ENCODE measurements at regions not wholly inside any gene's neighbourhood (a gene's known extent, or its start where the extent isn't known, plus 50 kb on each side); places are given as distances from the start of the nearest gene placed in this dataset.

DNA sequence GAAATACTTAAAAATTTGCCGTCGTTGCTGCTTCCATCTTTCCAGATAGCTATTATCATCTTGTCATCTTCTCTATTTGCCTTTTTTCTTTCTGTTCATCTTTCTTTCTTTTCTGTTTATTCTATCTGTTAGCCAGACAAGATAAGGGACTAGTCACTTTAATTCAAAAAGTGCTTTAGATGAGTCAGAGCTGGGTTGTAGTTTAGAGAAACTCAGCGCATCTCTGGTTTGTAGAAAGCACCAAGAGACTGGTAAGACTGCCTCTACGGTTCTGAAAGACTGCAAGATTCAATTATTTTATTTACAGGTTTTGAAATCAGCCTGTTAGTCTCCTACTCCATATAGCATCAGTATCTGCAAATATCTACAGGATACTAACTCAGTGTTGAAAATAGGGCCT is 562.8 kb upstream of the RIOK2 start:
- DNase-seq = no peak

DNA sequence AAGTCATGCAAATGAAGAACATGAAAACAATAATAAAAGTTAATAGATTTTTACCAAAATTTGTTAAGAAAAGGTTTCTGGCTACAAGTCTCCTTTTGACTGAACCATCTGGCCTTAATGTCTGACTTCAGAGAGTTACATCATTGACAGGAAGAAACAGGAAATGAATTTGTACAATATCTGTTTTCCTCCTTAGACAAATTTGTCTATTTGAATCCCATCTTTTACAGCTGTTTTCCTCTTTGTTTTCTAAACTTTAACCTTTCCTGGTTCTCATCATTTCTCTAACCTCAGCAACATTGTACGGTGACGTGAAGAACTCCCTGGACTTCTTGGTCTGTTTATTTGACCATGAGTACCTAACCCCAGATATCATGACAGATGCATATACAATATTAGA is 567.5 kb upstream of the RIOK2 start:
- no peak for DNase-seq

DNA sequence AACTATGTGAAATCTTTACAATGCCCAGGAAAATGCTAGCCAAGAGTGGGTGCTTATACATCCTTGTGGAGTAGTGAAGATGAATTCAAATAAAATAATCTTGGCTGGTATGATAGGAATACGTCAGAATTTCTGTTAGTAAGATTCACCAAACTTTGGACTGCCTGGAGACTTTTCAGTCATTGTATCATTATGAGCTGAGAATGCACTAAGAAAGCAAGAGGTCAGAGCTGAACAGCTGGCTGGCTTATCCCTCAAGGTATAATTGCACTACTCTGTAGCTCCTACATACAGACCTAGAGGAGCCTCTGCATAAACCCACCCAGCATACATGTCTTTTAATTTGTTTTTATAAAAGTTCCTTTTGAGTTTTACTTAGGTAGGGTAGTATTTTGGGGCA is 568.5 kb upstream of the RIOK2 start:
- DNase-seq = no peak

DNA sequence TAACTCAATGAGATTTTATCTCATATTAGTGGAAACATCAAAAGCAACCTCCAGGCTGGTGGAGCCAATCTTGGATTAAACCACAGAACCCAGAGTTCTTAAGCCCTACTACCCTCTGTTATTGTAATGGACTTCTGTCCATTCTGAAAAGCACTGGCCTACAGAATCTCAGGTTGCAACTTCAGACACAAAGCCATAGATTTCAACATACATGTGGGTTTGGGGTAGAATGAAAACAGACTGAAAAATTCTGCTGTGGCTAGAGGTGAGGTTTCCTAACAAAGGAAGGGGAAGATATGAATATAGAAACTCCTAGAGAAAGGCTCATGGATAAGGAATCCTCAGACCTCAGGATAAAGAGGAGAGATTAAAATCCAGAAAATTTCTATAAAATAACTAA is 569.8 kb upstream of the RIOK2 start:
- no peak for DNase-seq

DNA sequence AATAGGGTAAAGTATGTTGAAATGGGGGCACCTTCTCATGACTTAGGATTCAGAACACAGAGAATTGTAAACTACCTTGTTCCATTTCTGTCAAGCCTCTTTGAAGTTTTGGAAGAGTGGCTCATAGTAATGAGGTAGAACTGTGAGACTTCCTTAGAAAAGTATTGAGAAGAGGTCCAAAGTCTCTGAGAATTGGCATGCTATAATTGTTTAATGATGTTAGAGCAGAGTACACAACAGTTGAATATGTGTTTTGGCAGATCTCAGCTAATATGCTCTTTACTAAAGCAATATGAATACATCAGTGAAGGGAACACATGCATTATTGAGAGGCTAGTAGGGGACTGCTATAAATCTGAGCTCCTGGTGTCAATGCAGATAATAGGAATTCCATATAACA is 579.4 kb upstream of the RIOK2 start:
- DNase-seq = no peak

DNA sequence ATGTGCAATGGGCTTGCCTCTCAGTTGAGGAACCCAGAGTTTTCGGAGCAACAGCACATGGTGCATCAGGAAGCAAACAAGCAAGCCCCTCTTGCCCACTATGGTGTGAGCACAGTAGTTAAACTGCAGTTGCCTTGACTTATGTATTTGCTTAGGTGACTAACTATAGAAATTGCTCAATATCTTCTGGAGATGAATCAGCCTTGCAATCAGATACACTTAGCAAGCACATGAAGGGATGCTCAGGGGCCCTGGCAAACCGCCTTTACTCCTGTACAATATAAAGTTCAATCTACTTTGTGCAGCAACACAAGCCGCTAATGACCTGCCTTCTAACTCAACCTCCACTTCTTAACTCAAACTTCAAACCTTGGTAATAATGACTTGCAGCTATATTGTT is 581.7 kb upstream of the RIOK2 start:
- DNase-seq = no peak

DNA sequence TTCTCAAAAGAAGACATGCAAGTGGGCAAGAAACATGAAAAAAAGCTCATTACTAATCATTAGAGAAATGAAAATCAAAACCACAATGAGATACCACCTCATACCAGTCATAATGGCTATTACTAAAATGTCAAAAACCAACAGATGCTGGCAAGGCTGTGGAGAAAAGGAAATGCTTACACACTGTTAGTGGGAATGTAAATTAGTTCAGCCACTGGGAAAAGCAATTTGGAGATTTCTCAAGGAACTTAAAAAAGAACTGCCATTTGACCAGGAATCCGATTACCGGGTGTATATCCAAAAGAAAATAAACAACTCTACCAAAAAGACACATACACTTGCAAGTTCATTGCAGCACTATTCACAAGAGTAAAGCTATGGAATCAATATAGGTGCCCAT is 595.4 kb upstream of the RIOK2 start:
- DNase-seq = no peak

DNA sequence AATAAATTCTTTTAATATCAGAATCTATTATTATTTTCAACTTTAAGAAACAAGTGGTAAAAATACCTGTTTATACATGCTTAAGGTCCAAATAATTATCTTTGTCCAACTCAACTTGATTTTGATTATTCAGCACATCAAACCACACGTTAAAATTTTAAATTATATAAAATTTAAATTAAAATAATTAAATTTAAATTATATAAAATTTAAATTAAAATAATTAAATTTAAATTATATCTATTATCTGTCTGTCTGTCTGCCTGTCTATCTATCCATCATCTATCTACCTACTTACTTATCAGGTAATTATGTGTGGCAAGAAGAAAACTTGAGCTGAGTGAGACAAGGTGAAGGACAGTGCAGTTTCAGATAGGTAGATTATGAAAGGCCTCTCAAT is 605.3 kb upstream of the RIOK2 start:
- DNase-seq = no peak

DNA sequence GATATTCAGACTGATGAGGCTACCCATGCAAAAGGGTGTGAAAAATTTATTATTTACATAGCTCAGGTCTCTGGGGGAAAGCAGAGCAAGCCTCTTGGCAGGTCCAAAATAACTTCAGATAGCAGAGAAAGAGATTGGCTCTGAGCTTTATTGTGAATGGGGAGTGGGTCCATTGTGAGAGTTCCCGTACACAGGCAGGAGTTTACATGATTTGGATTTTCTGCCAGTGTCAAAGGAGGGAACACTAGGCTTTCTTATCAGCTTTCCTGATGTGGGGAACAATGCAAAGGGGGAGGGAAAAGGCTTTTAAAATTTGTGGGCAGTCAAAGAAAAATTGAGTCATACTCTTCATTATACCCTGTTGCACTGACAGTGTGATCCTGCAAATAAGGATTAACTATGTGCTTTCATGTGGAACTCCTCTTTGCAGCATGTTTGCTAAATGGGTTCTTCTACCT is 615.0 kb upstream of the RIOK2 start:
- DNase-seq = no peak

DNA sequence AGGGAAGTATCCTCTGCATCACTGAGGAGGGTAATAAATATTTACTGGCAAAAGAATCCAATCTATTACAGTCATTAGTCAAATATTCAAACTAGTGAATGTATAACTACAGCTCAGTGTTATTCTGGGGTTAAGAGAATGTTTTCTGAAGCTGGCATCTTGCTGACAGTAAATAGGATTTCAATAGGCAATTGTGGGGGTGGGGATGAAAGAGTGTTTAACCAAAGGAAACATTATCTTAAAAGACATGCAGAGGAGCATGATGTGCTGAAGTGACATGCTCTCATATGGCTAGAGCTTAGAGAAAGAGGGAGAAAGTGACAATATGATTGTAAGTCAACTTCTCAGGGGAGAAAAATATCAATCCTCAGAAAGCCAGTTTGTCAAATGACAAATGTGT is 618.4 kb upstream of the RIOK2 start:
- no peak for DNase-seq

DNA sequence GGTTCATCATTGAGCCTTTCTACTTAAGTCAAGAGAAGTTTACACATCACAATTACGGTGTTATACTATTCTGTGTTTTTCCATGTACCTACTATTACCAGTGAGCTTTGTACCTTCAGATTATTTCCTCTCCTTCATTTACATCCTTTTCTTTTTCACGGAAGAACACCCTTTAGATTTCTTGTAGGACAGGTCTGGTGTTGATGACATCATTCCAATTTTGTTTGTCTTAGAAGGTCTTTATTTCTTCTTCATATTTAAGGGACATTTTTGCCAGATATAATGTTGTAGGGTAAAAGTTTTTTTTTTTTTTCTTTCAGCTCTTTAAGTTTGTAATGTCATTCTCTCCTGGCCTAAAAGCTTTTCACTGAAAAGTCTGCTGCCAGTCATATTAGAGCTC is 637.1 kb upstream of the RIOK2 start:
- no peak for DNase-seq

DNA sequence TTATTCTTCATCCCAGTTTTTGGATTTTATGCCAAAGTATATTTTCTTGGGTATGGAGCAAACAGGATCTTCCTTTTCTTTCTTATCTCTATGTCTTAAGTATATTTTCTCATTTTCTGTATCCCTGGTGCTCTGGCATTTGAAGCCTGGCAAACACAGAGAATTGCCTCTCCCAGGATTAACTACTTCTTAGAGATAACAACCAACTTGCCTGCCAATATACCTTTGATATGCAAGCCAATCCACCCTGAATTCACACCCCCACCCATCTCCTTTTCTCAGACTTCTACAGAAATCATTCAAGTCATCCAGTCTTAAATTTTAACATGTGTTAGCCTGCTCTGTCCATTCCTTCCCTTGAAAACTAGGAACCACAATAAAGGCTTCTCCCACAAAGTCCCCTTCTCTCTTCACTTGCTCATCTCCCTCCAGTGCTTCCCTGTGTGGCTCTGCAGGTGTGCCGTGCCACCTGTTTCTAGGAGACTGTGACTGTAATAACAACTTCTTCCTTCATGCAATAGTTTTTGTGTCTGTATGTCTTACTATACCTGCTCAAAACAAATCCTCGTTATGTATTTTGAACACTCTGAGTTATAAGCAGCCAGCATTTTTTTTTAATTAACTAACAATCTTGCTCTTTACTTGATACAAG is 649.7 kb upstream of the RIOK2 start:
- no peak for DNase-seq

DNA sequence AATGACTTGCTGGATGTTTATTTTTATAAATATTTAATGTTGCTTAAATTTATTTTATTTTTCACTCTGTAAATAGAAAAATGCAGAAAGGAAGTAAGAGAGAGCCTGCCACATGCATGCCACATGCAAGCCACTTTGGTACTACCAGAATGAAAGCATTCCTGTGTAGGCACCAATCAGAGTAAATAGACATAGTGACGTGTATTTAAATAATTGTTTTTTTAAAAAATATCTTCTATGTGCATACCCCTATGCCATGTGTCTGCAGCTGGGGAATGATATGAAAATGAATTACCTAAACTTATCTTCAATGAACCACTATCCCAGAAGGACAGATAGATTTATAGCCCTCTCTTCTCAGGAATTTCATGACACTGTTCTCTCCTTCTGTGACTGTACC is 651.5 kb upstream of the RIOK2 start:
- no peak for DNase-seq

DNA sequence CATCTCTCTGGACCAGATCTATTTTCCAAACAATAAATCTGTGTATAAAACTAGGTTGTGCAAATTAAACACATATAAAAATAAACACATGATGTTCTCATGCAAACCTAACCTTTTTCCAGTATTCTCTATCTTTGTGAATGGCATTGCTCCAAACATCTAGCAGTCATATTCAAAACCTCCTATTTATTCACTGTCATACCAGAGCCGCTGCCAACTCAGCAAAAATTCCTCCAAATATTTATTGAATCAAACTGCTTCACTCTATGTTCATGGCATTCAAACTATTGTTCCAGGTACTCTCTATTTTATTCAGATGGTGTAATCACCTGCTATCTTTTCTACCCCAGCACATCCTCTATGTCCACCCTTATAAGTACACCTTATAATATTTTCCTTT is 652.1 kb upstream of the RIOK2 start:
- DNase-seq = no peak

DNA sequence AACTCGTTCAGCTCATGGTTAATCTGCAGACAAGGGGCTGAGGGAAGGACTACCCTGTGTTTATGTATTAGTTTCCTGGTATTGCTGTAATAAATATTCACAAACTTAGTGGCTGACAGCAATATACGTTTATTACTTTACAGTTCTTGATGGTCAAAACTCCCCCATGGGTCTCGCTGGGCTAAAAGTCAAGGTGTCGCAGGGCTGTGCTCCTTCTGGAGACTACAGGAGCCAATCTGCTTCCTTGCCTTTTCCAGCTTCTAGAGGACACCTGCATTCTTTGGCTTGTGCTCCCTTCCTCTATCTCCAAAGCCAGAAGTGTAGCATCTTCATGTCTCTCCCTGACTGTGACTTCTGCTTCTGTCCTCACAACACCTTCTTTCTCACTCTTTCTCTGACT is 653.8 kb upstream of the RIOK2 start:
- no peak for DNase-seq

DNA sequence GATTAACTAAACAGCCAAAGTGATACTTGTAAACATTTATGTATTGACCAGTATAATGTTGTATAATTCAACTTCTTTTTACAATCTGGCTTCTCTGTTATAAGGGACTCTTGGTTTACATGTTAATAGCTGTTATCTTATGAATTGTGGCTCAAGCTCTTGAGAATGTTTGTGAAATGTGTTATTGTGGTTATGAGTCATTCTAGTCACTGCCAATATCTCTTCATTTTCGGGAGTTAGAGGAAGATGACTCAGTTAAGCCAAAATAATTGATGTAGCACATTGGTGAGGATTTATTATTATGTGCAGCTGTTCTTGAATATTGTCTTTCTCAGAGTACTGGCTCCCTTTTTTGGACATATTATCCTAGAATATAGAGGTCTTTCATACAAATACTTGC is 655.2 kb upstream of the RIOK2 start:
- DNase-seq = no peak

DNA sequence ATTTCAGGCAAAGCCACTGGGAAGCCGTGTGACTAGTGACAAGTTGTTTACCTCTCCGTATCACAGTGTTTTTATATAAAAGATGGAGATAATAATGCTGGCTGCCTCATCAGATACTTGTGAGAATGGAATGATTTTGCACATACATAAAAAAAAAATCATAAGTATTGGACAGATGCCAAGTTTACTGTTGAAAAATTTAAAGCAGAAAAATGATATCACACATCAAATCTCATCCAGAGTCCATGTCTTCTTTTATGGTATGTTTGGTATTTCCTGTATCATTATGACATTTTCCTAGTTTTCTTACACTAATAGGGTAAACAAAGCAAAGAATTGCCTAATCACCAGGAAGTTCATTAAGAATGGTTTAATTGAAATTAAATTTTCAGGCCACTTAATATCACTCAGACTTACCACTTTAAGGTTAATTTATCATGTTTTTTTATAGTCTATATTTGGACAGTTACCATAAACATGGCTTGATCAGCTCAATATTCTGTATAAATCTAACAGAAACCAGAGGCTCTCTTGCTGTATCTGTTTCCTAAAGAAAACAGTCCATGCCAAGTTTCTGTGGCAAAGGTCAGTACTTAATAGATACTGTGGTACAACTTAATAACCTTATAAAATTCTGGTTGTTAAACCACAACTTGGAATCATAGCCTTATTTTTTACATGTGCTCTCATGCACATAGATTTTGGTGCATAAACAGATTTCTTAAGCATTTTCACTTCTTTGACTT is 656.5 kb upstream of the RIOK2 start:
- no peak for DNase-seq

DNA sequence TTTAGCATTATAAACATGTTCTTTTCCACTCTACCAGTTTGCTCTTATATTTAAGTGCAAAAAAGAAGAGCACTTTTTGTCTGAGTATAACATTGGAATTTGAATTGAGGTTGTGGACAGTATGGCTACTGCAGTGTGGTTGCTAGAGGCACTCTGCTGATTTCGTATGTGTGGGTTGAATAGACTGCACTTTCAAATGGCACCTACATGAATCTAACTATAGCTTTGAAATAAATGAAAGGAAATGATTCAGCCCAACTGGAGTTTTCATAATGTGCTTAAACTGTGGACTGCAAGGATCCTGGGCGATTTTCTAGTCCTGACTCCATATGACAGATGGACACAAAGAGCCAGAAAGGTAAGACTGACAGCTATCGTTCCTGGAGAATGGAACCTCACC is 657.6 kb upstream of the RIOK2 start:
- no peak for DNase-seq

DNA sequence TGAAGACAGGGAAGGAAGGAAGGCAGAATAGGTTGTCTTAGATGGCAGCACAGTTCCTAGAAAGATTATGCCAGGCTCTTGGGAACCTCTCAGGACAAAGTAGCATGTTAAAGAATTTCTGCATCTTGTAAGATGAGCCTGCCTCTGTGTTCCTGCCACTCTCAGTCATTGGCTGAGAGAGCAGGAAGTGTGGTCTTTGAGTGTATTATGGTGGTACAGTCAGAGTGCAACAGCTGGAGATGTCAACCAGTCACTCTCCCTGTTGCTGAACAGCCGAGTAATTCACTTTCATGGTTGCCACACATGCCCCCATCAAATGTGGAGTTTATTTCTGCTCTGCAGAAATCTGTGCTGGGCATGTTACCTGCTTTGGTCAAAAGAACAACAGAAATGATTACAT is 659.6 kb upstream of the RIOK2 start:
- no peak for DNase-seq

DNA sequence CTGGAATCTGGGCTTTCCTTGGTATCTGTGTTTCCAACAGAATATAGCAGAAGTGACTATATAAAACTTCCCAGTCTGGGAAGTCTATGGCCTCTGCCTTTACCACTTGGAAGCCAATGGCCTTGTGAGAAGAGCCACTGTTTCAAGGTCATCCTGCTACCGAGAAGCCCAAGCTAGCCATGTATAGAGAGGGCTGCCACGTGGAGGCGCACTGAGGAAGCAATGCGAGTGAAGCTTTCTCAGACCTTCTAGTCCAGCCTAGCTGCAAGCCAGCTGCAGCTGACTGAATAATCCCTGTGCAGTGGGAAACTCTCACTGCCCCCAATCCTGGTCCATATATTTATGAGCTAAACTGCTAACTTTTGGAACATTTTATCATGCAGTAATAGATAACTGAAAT is 661.8 kb upstream of the RIOK2 start:
- no peak for DNase-seq

DNA sequence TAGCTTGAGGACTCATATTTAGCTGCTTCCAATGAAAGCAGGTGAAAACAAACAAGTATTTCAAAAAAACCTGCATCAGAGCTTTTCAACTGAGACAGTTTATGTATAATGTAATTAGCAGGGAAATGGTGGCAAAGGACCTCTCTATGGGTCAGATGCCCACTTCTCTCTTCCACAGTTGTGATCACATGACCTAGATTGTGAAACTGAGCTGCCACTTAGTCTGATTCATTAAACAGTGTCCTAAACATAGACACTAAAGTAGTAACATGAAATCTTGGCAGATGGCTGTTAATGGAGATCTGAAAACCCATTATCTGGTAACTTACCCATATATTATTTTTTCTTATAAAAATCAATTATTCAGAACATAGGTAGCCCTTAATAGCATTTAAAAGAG is 663.6 kb upstream of the RIOK2 start:
- DNase-seq = no peak

DNA sequence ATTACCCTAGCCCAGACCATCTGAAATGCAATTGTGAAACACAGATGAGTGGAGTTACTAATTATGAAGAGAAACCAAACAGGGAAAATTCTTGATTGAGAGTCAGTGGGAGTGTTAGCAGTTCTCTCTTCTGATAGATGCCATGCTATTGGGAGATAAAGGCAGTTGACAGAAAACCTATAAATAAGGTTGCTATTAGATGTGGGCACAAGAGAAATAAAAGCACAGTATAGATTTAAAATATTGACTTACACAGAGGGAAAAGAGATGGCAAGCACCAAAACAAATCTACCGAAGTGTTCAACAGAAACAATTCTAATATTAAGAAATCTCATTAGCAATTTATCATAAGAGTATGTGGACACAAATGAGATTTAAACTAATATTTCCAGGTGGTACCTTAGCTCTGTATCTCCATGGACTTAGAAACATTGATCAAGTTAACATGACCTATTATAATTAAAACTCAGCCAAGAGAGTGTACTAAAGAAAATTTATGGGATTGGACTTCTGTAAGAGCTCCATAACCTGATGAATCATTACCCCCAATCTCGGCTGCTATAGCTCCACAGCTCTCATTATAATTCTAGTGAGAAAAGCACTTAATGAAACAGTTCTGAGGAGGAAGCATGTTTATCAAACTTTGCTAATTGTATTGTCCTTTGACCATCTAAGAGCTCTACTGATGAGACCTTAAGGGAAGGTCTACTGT is 665.0 kb upstream of the RIOK2 start:
- no peak for DNase-seq

DNA sequence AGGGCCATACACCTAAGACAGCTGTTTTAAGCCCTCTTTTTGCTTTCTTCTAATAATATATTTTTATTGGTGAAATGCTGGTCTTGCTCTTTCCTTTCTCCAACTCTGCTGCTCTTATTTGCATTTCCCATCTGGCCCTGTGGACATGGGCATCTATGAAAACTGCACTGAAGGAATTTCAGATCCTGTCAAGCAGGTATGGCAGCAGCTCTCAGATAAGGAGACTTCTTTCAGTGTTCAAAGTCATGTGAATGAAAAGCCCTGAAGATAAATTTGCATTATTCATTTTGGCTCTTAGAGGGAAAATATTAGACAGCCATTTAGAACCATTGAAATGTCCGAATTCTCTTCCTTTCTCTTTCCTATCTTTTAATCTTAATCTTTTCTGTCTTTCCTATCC is 668.0 kb upstream of the RIOK2 start:
- DNase-seq = no peak

Data from NCI-H1092 treated with DMSO at 0.1 percent for 48 hours (cell line).